Lower leg skin (tissue), 3 donors: ENCODE measurements at regions not wholly inside any gene's neighbourhood (a gene's known extent, or its start where the extent isn't known, plus 50 kb on each side); places are given as distances from the start of the nearest gene placed in this dataset.

Source experiments
- CTCF ChIP-seq, 3 donors: fragments of 450-650 bp; IDR thresholded peaks; one replicate each; pipeline ENCODE4 v1.5.1; 2016; ENCODE audit warnings: antibody characterized with exemption in 3 of 3, mild to moderate bottlenecking in 3 of 3, moderate library complexity in 2 of 3
- POLR2A ChIP-seq, 2 donors: fragments of 450-650 bp; IDR thresholded peaks; one replicate each; pipeline ENCODE4 v1.6.1; 2016 to 2017; ENCODE audit warnings: antibody characterized with exemption in 2 of 2, mild to moderate bottlenecking in 1 of 2, moderate library complexity in 1 of 2

GRCh38 chr4:143133977-143134376 lies 50.7 kb upstream of the USP38 start:
- TF ChIP-seq CTCF (IDR thresholded peaks at IDR 0.05) (no peak), POLR2A (IDR thresholded peaks at IDR 0.05) (no peak)
